Ovary (tissue), 7 donors: ENCODE measurements at regions not wholly inside any gene's neighbourhood (a gene's known extent, or its start where the extent isn't known, plus 50 kb on each side); places are given as distances from the start of the nearest gene placed in this dataset.
"Not testable (repeated sequence)": the region's sequence is repeated elsewhere in the genome, so short reads cannot be mapped to it uniquely, and the experiment has no call there.

Source experiments
- DNase-seq, 5 donors: peaks; one replicate each; pipeline ENCODE4 v3.0.0-alpha.2; 2019 to 2020
- H3K27ac ChIP-seq, 2 donors: fragments of 200-600 bp; one replicate each; pipeline versions ENCODE4 v1.5.1 to v1.8.0; 2019 to 2022
- H3K27me3 ChIP-seq: fragments of 200-600 bp; one replicate; pipeline ENCODE4 v1.8.0; 2022
- H3K36me3 ChIP-seq: fragments of 200-600 bp; sonication (generic); one replicate; pipeline ENCODE4 v1.5.1; 2019
- H3K4me1 ChIP-seq: one replicate; pipeline ENCODE4 v1.8.1; 2013; ENCODE audit warnings: mild to moderate bottlenecking, moderate library complexity; ENCODE audit not compliant: insufficient read depth
- H3K4me3 ChIP-seq: fragments of 200-600 bp; sonication (generic); one replicate; pipeline ENCODE4 v1.5.1; 2017
- H3K9me3 ChIP-seq, 2 donors: fragments of 200-600 bp in 1 of 2; sonication (generic) in 1 of 2; one replicate each; pipeline versions ENCODE4 v1.5.1 to v1.8.1; 2013 to 2019; ENCODE audit warnings: mild to moderate bottlenecking in 1 of 2, moderate library complexity in 1 of 2
- CTCF ChIP-seq, 3 donors: fragments of 450-650 bp in 2 of 3; fragments of 200-600 bp in 1 of 3; IDR thresholded peaks; one replicate each; pipeline versions ENCODE4 v1.5.1 to v1.8.0; 2016 to 2022; ENCODE audit warnings: antibody characterized with exemption in 3 of 3, mild to moderate bottlenecking in 1 of 3
- EP300 ChIP-seq: sonication (generic); formaldehyde crosslinking; IDR thresholded peaks from one replicate; pipeline ENCODE4 v1.6.1; 2017; ENCODE audit warnings: antibody characterized with exemption
- POLR2A ChIP-seq: fragments of 450-650 bp; IDR thresholded peaks from one replicate; pipeline ENCODE4 v1.6.1; 2017; ENCODE audit warnings: antibody characterized with exemption, mild to moderate bottlenecking, moderate library complexity
- WGBS, 3 donors: extraction: QIAGEN DNeasy Blood & Tissue Kit in 1 of 3; methylation state at CpG; one replicate each; pipeline versions ENCODE4 v1.1.5 to v1.1.7; 2013 to 2017; 5-methylcytosine and 5-hydroxymethylcytosine counted together
- intact Hi-C, 4 donors: fragments of 100-400 bp; cut with DNase I; formaldehyde crosslinking; loops; one replicate each; pipeline versions ENCODE4 v1.11.0 to v1.15.1; 2022 to 2023
- donor health status: DM: no; HTN: no; CAD: no; lungs with moderate emphysema.
- donor health status: DM: no; HTN: no; CAD: no.
- donor health status: Bipolar disorder and iron deficiency.
- donor health status: DM: no; HTN: no; CAD: no.
- donor health status: DM: yes; HTN: yes; CAD: no.

- 61 to 76% (median 67%) methylated on average over 1 of the region's 1 CpG for WGBS, 3 donors
- H3K4me3 ChIP-seq = no peak overlapping the region
- no peak for DNase-seq
- TF ChIP-seq CTCF (IDR thresholded peaks at IDR 0.05) (no peak), EP300 (no peak), POLR2A (no peak)
- H3K9me3 ChIP-seq = no peaks in the 10 kb centered on the region
- H3K27me3 ChIP-seq = no peaks in the 10 kb centered on the region
- no peaks in the 10 kb centered on the region for H3K4me1 ChIP-seq
- intact Hi-C loops = no loop called here
- H3K27ac ChIP-seq = no peak overlapping the region
- no peaks in the 10 kb centered on the region for H3K36me3 ChIP-seq
These were observed 463.7 kb upstream of the GRIN3A start for GRCh38 chr9:102202126-102202525.

GRCh38 chr9:102185962-102186361, 447.5 kb upstream of the GRIN3A start:
- Histone ChIP-seq H3K36me3 (no peaks in the 10 kb centered on the region), H3K27ac (no peak overlapping the region), H3K9me3 (no peaks in the 10 kb centered on the region), H3K27me3 (no peaks in the 10 kb centered on the region), H3K4me1 (no peaks in the 10 kb centered on the region), H3K4me3 (no peak overlapping the region)
- WGBS, 3 donors = 2 to 9% (median 5%) methylated on average over 1 of the region's 1 CpG
- TF ChIP-seq POLR2A (no peak), CTCF (IDR thresholded peaks at IDR 0.05) (no peak), EP300 (no peak)
- DNase-seq = no peak
- intact Hi-C loops = no loop called here

GRCh38 chr9:102185371-102185770, 446.9 kb upstream of the GRIN3A start:
- H3K4me1 ChIP-seq = no peaks in the 10 kb centered on the region
- H3K4me3 ChIP-seq = no peak overlapping the region
- H3K27me3 ChIP-seq = no peaks in the 10 kb centered on the region
- no peaks in the 10 kb centered on the region for H3K36me3 ChIP-seq
- H3K27ac ChIP-seq = no peak overlapping the region
- 47 to 49% (median 49%) methylated on average over 2 of the region's 2 CpGs for WGBS, 3 donors
- H3K9me3 ChIP-seq = no peaks in the 10 kb centered on the region
- TF ChIP-seq CTCF (IDR thresholded peaks at IDR 0.05) (no peak), EP300 (no peak), POLR2A (no peak)
- no peak for DNase-seq
- intact Hi-C loops = no loop called here

- TF ChIP-seq EP300 (no peak), CTCF (IDR thresholded peaks at IDR 0.05) (no peak), POLR2A (no peak)
- no peak for DNase-seq
- Histone ChIP-seq H3K4me3 (no peak overlapping the region), H3K27ac (no peak overlapping the region), H3K36me3 (no peaks in the 10 kb centered on the region), H3K9me3 (no peaks in the 10 kb centered on the region), H3K27me3 (no peaks in the 10 kb centered on the region), H3K4me1 (no peaks in the 10 kb centered on the region)
- WGBS, 3 donors = 40 to 51% (median 50%) methylated on average over 3 of the region's 3 CpGs
- intact Hi-C loops = no loop called here
These were observed 440.4 kb upstream of the GRIN3A start for GRCh38 chr9:102178811-102179210.

- DNase-seq, H3K4me1 ChIP-seq, H3K27me3 ChIP-seq, H3K36me3 ChIP-seq, H3K27ac ChIP-seq, H3K4me3 ChIP-seq, intact Hi-C loops, H3K9me3 ChIP-seq: not testable (repeated sequence)
- WGBS, 3 donors = 91 to 97% (median 92%) methylated on average over 8 of the region's 8 CpGs
These were observed 435.8 kb upstream of the GRIN3A start for GRCh38 chr9:102174202-102174601.
